Endometrial microvascular endothelial cells (primary cell): ENCODE measurements at regions not wholly inside any gene's neighbourhood (a gene's known extent, or its start where the extent isn't known, plus 50 kb on each side); places are given as distances from the start of the nearest gene placed in this dataset.

Experiments
- in situ Hi-C: cut with HindIII; loops from 2 replicates; pipeline ENCODE4 v1.10.0; 2017; ENCODE audit warnings: low sequenced_read_pairs, low pct_unique_long_range_greater_than_20kb; ENCODE audit errors: inconsistent ontology term

DNA sequence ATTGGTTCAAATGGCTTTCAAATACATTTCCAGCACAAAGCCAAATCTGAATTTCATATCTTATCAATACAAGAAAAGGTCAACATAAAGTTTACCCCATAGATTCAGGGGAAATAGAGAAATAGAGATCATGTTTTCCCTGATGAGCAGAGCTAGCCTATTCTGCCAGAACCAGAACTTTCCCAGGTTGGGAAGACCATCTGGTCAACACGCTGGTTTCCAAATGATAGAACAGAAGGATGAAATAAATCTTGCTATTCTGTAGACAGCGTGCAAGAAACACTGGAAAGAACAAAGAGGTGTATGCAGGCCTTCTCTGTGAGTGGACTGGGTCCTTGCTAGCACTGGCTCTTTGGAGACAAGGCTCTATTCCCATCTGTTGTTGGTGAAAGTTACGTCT, 350.6 kb downstream of the NDFIP2 start:
- in situ Hi-C loops, result no loop called here

DNA sequence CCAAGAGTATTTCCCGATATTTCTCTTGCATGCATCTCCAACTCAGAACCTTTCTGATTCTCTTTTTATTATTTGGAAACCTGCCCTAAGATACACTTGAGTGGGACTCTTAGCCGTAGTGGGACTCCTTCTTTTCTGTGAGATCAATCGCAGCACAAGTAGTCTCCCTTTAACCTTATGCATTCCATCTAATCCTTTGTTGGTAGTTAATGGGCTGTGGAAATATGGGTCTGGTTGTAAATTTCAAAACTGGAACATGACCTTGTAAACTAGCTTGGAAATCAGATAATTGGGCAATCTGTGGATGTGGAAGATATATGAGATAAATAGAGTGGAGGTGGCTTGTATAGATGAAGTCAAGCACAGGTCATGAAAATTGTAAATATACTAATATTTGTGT, 350.0 kb downstream of the NDFIP2 start:
- in situ Hi-C loops, result no loop called here

DNA sequence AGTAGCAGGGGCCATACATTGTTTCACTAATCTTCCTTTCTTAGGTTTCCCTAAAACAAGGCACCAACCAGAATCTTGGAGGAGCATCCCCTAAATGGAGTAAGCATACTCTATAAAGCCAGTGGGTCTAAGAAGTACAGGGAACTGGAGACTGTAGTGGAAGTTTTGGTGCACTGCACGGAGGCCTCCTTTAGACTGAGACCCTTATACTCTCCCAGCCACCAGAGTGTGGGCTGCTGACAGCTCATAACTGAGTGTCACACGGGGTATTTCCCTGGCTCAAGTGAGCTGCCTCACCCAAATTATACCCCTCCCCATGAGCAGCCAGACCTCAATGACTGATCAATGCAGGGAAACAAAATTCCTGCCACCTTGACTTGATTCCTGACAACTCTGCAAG, 349.5 kb downstream of the NDFIP2 start:
- in situ Hi-C loops, result no loop called here

DNA sequence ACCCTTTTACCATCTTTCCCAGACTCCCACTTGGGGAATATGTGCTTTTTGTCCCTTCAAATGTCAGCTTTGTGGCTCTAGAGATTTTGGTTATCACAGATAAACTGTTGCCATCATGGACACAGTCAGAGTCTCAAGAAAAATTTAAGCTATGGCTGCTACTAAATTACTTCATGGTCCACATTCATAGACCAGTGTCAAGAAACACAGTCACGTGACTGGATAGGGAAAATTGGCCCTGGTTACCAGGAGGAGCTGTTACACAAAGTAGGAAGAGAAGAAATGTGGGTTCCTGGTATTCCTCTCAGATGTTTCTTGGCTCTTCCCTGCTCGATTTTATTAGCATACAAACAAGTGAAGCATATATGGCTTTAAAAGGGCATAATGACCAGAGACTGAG, 348.9 kb downstream of the NDFIP2 start:
- in situ Hi-C loops, result no loop called here

DNA sequence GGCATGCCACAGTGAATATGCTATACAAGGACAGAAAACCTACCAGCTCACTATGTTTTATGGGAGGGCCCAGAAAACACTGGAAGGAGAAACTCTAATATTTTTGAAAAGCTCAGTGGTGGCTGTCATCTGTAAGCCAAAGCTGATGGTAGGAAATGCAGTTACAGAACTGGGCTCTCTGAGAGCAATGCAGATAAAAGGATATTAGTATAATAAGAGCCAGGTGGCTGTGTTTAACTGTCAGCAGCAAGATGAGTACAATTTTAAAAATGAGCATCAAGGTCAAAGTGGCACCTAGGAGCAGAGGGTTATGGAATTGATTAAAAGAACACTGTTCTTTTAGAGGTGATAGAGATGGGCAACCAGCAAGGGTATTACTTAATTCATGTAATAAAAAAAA, 345.0 kb downstream of the NDFIP2 start:
- in situ Hi-C loops, result no loop called here

DNA sequence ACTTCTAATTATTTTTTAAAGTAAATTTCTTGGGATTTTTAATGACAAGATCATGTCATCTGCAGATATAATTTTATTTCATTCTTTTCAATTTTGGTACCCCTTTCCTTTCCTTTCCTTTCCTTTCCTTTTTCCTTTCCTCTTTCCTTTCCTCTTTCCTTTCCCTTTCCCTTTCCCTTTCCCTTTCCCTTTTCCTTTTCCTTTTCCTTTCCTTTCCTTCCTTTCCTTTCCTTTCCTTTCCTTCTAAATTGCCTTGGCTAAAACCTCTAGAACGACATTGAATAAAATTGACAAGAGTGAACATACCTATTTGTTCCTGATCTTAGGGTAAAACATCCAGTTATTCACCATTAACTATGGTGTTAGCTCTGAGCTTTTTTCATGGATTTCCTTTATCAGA, 334.1 kb downstream of the NDFIP2 start:
- in situ Hi-C loops, result no loop called here

DNA sequence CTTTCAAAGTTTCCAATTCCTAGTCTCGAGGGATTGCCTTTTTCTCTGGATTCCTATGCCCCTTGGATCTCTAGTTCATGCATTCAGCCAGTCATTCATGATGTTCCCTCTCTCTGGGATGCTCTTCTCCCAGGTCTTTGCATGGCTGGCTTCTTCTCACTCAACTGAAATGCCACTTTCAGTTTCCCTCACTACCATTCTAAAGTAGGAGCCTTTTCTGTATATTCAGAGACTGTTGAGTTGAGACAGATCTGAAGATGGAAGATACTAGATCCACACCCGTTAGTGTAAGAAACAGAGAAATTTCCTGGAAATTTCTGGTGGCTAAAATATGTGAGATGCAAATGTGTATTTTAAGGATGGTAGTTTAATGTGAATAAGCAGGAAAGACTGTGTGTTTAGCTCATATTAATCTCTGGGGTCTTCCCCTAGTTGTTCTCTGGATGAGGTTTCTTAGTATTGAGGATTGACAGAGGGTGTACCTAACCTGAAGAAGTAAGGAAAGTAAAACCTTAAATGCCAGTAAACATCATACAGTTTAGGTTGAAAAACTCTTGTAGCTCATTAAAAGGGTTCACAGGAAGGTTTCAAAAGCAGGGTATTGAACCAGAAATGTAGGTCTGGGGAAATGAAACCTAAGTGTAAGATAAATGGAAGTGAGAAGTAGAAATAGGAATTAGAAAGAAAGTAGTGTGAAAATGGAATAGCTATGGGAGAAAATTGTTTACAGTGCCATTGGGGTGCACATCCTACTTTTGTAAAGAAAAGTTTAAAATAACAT, 331.3 kb downstream of the NDFIP2 start:
- in situ Hi-C loops, result no loop called here

DNA sequence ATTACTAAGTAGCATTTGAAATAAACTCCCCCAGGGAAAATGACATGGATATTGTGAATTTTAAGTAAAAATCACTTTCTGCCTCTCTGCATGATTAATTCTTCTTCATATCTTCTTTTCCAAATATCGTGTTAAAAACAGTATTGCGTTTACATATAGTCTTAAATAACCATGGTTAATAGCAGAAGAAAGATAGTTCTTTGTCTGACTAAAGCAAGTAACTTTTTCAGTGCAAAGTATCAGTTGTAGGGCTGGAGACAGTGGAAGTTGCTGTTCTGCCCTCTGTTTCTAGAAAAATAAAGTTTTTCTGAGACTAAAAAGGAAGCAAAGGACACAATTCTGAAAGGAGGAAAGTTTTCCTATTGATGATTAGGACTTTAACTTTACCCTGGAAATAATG, 330.2 kb downstream of the NDFIP2 start:
- in situ Hi-C loops, result no loop called here

DNA sequence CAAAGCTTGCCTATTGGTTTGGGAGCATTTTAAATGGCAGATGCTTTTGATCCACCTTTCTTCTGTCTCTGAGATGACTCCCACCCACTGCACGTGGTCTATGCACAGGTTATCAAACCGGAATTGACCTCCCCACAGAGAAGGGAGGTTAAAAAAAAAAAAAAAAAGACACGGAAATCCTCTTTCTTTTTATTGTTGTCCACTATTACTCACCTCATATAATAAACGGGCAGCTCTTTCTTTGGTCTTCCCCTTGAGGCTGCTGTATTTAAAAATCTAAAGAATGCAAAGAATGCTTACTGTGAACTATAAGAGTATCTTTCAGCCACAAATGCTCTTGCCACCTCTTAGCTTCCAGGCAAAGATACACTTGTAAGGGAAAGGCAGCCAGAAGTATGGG, 329.7 kb downstream of the NDFIP2 start:
- in situ Hi-C loops, result no loop called here

DNA sequence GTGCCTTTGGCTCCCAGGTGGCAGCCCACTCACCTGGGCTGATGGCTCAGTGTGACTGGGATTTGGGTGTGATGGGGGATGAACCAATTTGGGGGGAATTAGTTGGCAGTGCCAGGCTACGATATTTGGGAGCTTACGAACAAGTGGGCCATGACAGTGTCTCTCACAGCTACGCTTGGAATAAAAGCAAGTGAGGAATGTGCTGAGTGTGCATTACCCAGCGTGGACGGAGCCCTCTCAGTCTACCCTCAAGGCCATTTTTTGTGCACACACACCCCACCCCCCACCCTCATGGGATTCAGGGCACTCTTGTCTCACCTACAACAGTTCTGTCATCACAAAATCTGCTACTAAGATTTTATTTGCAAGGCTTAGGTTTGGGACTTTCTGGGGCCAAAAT, 329.1 kb downstream of the NDFIP2 start:
- in situ Hi-C loops, result no loop called here

DNA sequence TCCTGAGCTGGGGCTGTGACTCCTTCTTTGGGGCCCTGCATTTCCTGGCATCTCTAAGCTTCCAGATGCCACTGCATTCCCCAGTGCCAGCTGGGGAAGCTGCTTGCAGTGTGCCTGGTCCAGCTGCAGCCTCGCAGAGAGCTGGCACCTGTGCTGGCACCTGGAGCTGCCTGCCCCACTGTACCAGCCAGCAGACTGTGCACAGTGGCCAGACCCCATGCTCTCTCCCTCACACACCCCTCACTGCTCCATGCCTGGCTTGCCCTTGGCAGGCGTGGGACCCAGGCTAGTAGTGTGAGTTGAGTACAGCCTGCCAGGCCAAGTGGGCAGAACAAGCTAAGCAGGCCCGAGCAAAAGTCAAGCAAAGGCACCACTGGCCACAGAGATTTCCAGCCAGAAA, 327.5 kb downstream of the NDFIP2 start:
- in situ Hi-C loops, result no loop called here

DNA sequence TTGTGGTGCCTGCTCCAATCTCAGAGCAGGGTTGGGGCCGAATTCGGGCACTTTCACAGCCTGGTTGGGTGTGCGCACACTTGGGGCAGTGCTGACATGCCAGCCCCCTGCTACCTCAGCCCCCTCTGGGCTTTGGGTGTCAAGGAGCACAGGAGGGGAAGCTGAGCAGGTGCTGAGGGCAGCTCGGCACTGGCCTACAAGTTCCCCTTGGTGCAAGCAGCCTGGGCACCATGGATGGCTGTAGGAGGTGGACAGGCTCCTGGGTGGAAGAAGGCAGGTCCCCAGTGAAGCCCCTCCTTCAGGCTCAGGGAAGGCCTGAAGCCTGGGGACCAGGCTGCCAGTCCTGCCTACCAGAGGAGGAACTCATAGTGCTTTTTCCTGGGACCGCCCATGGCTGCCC, 326.6 kb downstream of the NDFIP2 start:
- in situ Hi-C loops, result no loop called here

DNA sequence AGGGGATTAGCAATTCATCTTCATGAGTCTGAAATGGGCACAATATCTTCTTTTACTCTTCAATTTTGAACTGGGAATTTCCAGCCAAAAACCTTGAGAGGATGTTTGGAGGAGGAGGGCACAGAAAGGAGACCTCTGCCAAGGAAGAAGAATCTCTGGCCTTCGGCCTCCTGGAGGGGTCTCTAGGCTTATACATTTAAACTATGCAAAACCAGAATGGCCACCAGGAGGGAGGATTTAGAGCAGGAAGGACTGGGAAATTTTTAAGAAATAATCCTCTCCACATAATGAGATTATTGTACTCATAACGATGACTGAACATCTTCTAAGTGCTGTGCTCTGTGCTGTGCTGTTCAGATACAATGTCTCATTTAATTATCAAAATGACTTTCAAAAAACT, 325.9 kb downstream of the NDFIP2 start:
- in situ Hi-C loops, result no loop called here

DNA sequence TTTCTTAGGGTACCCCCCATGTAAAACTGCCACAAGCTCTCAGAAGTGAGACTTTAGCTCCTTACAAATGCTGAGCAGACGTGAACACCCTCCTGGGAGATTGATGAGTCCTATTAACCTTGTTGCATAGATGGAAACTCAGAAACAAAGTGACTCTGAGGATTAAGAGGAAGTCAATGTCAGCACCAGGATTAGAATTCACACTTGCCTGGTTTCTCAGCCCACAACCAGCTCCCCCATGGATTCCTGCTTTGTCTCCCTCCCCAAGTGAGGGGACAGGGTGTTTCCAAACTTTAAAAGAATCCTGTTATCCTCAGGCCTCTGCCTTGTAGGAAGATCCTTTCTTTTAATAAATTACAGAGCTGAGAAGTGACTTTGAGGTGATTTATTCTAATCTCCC, 324.4 kb downstream of the NDFIP2 start:
- in situ Hi-C loops, result no loop called here

DNA sequence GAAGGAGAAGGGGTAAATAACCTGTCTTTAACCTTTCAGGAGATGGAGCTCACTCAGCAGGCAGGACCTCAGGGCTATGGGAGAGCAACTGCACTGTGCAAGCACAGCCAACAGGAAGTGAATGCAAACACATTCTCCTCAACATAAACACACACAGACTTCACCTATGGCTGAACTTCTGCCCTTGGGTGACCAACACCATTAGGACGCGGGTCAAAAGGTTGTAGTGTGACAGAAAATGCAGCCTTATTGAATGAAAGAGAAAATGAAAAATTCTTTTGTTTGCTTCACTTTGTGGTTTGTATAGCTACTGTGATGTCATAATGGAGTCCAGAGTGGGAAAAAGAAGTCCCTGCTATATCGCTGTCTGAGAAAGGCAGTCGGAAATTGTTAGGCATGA, 323.0 kb downstream of the NDFIP2 start:
- in situ Hi-C loops, result no loop called here

DNA sequence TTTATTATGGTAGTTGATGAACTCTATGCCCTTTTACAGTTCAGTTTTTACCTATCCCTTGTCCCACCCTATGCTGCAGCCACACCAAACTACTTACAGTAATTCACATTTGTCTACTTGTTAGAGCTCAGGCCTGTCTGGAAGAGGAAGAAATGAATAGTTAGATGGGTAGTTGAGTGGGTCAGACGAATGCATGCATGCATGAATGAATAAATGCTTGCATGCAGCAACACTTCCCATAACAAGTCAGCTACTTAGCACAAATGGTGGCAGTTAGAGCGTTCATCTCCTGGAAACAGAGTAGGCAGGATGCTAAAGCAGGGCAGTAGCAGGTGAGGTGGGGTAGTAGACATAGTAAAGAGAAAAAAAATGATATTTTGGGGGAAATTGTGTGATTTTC, 322.3 kb downstream of the NDFIP2 start:
- in situ Hi-C loops, result no loop called here

DNA sequence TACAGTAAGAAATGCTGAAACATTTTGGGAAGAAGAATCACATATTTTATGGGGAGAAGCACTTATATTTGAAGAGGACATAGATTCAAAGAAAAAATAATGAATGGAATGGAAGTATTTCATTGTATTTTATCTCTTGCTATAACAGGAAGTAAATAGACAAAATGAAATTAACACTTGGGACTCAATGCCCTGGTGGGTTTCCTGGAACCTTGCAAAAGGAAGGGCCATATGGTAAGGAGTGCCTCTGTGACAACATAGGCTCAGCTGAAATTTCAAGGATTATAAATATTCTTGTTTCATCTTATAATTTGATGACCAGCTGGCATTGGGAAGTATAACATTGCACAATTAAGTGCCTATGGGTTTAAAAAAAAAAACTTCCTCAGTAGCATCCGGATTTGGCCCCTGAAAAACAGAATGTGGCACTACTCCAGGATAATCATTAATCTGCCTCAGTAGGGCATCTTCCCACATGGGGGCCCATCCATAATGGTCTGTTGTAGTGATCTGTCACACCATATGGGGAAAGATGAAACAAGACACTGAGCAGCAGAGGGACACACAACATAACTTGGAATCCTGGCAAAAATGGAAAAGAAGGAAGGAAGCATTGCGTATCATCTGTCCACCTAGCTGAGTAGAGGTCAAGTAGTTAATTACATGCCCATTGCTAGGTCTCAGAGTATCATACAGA, 321.6 kb downstream of the NDFIP2 start:
- in situ Hi-C loops, result no loop called here

DNA sequence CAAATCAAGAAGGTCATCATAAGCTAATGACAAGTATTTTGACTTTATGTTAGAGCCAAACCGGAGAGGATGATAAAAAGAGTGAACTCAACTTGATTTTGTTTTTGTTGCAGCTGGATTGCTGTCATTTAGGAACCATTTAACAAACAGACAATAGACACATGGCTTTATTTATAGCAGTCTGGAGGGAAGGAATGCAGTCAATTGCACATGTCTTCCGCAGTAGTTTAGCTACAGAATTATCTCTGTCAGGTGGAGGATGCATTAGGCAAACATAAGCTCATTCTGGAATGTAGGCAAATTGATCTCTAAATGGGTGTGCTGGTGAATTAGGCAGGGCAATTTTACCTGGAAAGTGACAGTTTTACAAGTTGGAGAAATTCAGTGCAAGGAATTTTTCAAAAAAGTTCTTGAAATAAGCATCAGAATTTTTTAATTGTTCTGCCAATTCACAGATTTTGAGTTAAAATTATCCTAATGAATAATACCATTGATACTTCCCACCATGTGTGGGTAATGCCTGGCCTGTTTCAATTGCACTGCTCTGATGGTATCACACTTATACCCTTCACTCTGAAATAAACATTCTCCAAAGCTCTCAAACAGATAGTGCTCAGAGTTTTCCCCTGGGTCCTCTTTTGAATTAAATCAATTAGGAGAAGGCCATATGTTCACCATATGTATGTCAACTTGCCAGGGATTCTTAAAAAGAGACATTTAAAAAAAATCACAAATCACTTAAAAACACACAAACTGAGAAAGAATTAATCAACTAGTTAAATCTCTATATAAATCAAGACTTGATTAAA, 318.3 kb downstream of the NDFIP2 start:
- in situ Hi-C loops, result loop anchor here (25.0 kb wide), 1 partner anchor 138 kb away; no protein-coding TSS in a partner anchor

DNA sequence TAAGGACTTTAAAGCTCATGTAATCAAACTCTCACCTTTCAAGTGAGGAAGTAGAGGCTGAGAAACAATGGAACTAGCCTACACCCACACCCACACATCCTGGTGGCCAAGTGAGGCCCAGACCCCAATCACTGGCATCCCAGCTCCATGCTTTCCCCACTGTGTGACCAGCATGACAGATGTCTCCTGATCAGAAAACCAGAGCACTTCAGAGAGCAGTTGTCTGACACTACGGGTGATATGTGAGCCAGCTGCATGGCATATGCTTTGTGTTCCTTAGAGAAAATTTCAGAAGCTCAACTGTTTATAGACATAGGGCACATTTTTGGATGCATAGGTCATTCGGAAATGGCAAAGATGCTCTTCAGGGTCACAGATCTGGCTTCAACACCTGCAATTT, 315.2 kb downstream of the NDFIP2 start:
- in situ Hi-C loops, result loop anchor here (25.0 kb wide), 1 partner anchor 141 kb away; no protein-coding TSS in a partner anchor

DNA sequence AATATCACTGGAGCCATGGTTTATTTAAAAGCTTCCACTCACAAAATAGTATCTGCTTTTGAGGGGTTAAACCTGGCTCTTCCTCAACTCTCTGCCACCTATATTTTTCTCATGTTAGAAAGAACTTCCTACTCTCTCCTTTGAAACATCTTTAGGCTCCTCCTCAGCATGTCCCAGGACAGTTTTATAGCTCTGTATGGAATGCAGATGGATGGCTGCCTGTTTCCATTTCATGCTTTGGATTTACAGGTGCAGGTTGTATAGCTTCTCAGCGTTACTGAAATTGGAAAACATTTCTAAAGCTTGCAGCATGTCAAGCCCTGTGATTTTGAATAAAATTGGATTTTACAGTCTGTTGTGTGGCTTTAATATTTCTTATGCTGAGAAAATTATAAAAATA, 314.0 kb downstream of the NDFIP2 start:
- in situ Hi-C loops, result loop anchor here (25.0 kb wide), 1 partner anchor 142 kb away; no protein-coding TSS in a partner anchor
